Colon (tissue), 2 donors: ENCODE measurements at regions not wholly inside any gene's neighbourhood (a gene's known extent, or its start where the extent isn't known, plus 50 kb on each side); places are given as distances from the start of the nearest gene placed in this dataset.

ENCODE experiments used
- FAIRE-seq: peaks from 2 replicates; lab custom pipeline; 2012; peaks lifted over from hg19 to GRCh38; lab: Jason Lieb, UNC
- donor health status: control.
- donor health status: control.

GRCh38 chr2:217717646-217718045 lies 285.1 kb downstream of the TNS1 start:
- no peak for FAIRE-seq

GRCh38 chr2:217715484-217715883 lies 287.3 kb downstream of the TNS1 start:
- no peak for FAIRE-seq

DNA sequence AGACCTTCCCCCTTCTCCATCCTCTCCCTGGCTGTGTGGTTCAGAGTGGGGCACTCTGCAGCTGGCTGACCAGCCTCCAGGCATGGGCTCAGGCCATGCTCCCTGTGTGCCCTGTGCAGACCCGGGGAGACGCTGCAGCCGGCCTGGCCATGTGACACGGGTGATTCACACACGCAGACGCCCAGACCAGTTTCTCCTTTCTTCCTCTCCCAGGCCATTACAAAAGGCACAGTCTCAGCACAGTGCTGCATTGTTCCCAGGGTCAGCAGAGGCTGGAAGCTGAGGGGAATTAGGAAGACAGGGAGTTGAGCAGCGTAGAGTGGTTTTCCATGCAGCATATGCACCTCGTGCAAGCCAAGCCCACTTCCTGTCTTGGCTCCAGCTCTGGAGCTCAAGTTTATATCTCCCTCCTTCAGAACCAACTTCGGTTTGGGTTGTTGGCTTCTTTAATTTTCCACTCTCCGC lies 288.5 kb downstream of the TNS1 start:
- FAIRE-seq = no peak

DNA sequence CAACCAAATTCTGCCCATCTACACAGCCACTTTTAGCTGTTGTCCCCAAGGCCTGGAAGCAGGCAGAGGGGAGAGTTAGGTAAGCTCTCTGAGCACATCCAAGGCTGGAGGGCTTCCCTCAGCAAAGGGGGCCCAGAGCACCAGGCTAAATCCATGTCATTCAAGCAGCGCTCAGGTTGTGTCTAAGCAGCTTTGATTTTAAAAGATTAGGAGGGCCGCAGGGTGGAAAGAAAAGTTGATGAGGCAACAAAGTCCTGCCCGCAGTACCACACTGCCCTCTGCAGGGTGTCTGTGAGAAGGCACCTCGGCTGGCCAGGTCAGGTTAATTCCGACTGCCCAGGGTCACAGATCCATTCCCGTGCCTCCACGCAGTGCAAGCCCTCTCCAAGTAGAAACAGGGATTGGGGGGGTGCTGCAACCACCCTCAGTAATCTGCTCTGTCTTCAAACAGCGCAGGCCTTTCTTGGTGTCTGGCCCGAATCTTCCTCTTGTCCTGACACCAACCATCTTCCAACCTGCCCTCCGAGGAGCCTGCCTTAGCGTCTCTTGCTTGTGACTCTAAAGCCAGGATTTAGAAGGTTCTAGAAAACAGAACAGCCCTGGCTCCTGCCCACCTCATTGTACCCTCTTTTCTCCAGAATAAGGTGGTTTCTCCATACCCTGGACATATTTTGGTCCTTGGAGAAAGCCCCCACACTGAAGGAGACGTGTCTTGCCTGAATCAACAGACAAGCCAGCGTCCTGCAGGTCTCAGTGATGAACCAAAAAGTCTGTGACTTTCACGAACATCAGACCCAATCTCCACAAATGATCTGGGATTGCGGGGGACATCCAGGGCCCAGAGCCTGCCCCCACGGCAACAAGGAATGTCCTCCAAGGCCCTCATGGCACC lies 289.2 kb downstream of the TNS1 start:
- no peak for FAIRE-seq

GRCh38 chr2:217712431-217712830 lies 290.4 kb downstream of the TNS1 start:
- FAIRE-seq = no peak

- FAIRE-seq = no peak
Observed at GRCh38 chr2:217711188-217711587, 291.6 kb downstream of the TNS1 start.

GRCh38 chr2:217710211-217710765 lies 292.5 kb downstream of the TNS1 start:
- FAIRE-seq = no peak

- FAIRE-seq = no peak
Observed at GRCh38 chr2:217709478-217710210, 293.2 kb downstream of the TNS1 start.

DNA sequence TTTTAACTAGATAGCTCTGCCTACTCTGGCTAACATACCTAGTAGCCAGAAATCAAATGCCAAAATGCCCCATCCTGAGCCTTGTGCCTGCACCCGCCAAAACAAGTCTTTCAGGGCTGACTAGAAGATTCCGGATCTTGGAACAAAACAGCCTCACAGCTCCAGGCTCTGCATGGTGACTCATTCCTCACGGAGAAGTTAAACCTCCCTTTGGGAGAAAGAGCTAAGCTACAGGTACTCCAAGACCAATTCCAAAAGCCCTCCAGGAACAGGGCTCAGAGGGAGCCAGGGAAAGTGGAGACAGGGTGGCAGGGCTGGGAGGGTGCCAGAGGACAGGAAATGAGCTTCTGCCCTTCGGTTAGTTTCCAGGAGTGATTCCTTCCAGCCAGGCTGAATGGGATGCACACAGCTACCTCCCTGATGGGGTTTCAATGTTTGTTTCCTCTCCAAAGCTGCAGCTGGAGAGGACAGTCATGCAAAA lies 295.6 kb downstream of the TNS1 start:
- no peak for FAIRE-seq

DNA sequence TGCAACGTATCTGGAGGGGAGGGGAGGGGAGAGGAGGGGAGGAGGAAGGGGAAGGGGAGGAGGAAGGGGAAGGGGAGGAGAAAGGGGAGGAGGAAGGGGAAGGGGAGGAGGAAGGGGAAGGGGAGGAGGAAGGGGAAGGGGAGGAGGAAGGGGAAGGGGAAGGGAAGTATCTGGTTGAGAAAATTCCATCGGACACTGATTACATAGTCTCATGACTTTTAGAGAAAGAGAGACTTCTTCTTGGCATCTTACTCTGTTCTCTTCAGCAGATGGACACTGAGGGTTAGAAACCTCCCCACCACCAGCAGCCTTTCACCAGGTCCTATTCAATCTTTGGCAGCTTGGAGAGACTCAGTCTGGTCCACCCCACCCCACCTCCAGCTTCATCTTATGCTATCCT lies 296.3 kb downstream of the TNS1 start:
- no peak for FAIRE-seq

DNA sequence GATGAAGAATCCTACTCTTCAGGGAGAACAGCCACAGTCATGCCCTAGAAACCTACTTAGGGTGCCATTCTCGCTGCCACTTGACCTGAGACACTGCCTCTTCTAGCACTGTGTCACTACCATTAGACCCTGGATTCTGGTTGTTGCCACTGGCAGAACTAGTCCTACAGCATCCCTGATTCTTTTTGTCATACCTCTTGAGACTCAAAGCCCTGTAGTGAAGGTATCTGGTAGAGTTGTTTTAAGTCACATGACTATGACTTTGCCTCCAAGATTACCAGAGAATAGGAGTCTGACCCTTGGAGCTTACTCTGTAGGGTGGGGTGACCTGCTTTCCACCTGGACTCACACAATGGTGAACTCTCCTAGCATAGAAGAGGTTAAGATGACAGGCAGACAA lies 296.7 kb downstream of the TNS1 start:
- FAIRE-seq = no peak

DNA sequence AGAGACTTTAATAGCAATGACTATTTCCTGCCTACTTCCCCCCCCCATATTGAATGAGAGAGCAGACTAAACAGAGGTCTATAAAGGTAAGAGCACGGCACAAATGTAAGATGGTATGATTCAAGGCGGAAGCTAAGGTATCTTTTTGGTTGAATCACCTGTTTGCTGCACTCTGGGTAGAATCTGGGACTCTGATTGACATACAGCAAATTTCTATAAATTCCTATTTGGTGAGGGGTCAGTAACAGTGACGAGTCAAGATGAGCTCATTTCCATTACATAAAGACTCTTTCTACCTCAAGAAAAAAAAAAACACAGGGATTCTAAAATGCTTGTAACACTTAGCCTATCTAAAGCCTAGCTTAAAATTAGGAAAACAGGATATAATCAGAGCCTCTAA lies 297.3 kb downstream of the TNS1 start:
- no peak for FAIRE-seq

DNA sequence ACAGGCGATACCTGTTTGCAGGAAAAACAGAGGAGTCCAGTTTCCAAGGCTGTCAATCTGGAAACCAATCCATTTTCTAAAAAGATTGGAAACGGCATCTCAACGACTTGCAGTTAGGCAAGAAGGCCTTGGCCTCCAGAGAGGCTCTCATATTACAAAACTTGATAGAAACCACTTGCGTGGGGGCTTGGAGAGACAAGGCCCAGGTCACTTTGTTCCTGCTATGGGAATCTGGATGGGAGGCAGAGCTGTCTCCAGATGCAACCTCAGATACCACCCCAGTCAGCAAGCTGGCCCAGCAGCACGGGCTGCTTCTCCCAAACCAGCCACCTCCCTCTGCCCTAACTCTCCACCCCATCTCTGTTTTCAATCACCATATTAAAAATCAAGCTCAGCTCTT lies 298.8 kb downstream of the TNS1 start:
- no peak for FAIRE-seq

GRCh38 chr2:217703102-217703501 lies 299.7 kb downstream of the TNS1 start:
- no peak for FAIRE-seq

GRCh38 chr2:217701622-217702021 lies 301.2 kb downstream of the TNS1 start:
- no peak for FAIRE-seq

DNA sequence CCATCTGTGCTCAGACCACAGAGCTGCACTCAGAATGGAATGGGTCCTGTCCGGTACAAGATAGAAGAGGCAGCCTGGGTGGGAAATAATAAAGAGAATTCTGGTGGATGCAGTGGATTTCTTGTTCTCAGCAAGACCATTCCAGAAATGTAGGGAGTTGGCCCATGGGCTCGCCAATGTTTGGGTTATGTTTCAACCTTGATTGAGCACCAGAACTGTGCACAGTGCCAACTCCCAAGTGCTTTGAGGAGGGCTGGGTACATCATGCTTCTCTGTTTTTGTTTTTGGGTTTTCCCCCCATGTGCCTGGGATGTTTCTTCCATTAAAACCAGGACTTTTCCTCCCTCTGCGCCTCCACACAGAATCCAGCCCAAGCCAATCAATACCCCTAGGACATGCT lies 304.1 kb downstream of the TNS1 start:
- FAIRE-seq = no peak

- FAIRE-seq = no peak
Observed at GRCh38 chr2:217695033-217695520, 307.7 kb downstream of the TNS1 start.

- no peak for FAIRE-seq
Observed at GRCh38 chr2:217694291-217694690, 308.5 kb downstream of the TNS1 start.

DNA sequence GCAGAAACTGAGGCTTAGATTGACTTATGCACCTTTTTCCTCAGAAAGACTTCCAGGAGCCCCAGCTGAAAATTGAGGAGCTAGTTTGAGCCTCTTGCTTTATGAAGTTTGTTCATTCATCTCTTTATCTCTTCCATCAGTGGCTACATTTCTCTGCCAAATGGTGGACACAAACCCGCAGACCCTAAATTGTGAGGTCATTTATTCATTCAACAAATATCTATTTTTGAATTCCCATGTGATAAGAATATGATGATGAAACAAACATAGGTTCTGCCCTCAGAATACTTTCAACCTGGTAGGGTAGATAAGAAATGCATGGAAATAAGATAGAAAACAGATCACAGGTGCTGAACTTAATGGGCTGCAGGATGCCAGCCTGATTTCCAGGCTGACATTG lies 309.4 kb downstream of the TNS1 start:
- no peak for FAIRE-seq

GRCh38 chr2:217691920-217692666 lies 310.7 kb downstream of the TNS1 start:
- FAIRE-seq = no peak

- FAIRE-seq = no peak
Observed at GRCh38 chr2:217691516-217691915, 311.3 kb downstream of the TNS1 start.

DNA sequence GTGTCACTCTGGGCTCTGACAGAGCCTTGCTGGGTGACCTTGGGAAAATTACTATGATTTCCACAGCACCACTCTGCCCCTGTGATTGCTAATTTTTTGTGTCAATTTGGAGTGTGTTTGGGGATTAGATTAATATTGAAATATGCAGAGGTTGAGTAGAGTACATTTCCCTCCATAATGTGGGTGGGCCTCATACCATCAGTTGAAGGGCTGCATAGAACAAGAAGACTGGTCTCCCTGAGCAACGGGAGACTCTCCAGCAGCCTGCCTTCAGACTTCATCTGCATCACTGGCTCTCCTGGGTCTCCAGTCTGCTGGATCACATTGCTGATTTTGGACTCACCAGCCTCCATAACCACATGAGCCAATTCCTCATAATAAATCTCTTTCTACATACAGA lies 313.7 kb downstream of the TNS1 start:
- FAIRE-seq = no peak
